Chondrocyte (in vitro differentiated cells): ENCODE measurements at regions not wholly inside any gene's neighbourhood (a gene's known extent, or its start where the extent isn't known, plus 50 kb on each side); places are given as distances from the start of the nearest gene placed in this dataset.

Experiments used
- DNase-seq: peaks from one replicate; pipeline ENCODE4 v3.0.0; 2021; ENCODE audit warnings: mixed read lengths, low spot score
- H3K27ac Mint-ChIP-seq: one replicate; pipeline ENCODE4 v1.8.0; 2021; ENCODE audit warnings: mild to moderate bottlenecking, moderate library complexity, mixed read lengths; ENCODE audit not compliant: unreplicated experiment
- H3K27me3 Mint-ChIP-seq: 2 replicates; pipeline ENCODE4 v1.8.0; 2021; ENCODE audit warnings: low read depth, mixed read lengths
- H3K36me3 Mint-ChIP-seq: 2 replicates; pipeline ENCODE4 v1.8.0; 2021; ENCODE audit warnings: low read depth, mixed read lengths
- H3K4me1 Mint-ChIP-seq: 2 replicates; pipeline ENCODE4 v1.8.0; 2021; ENCODE audit warnings: low read depth, mild to moderate bottlenecking, mixed read lengths
- H3K4me3 Mint-ChIP-seq: one replicate; pipeline ENCODE4 v1.8.0; 2021; ENCODE audit warnings: mild to moderate bottlenecking, moderate library complexity, mixed read lengths; ENCODE audit not compliant: unreplicated experiment
- H3K9me3 Mint-ChIP-seq: 2 replicates; pipeline ENCODE4 v1.8.0; 2021; ENCODE audit warnings: low read depth, mixed read lengths
- CTCF ChIP-seq: fragments of 200-600 bp; sonication (generic); IDR thresholded peaks from 2 replicates; pipeline ENCODE4 v1.5.0; 2021; ENCODE audit warnings: antibody characterized with exemption, mild to moderate bottlenecking, moderate library complexity

- no peaks in the 10 kb centered on the region for H3K36me3 Mint-ChIP-seq
- no peaks in the 10 kb centered on the region for H3K9me3 Mint-ChIP-seq
- no peak overlapping the region for H3K27ac Mint-ChIP-seq
- peaks cover 34% of the 10 kb centered on the region for H3K4me1 Mint-ChIP-seq
- H3K4me3 Mint-ChIP-seq = no peak overlapping the region
- DNase-seq = no peak
- TF ChIP-seq CTCF = no peak
- H3K27me3 Mint-ChIP-seq = no peaks in the 10 kb centered on the region
Observed at GRCh38 chr13:44276061-44276460, 97.6 kb upstream of the SERP2 start.

GRCh38 chr13:44277459-44277858, 96.2 kb upstream of the SERP2 start:
- DNase-seq = no peak
- Mint-ChIP-seq H3K36me3 (no peaks in the 10 kb centered on the region), H3K4me1 (peaks cover 20% of the 10 kb centered on the region), H3K27me3 (no peaks in the 10 kb centered on the region), H3K27ac (no peak overlapping the region), H3K4me3 (no peak overlapping the region), H3K9me3 (no peaks in the 10 kb centered on the region)
- TF ChIP-seq CTCF = no peak

- H3K36me3 Mint-ChIP-seq = no peaks in the 10 kb centered on the region
- H3K27ac Mint-ChIP-seq = no peak overlapping the region
- no peak for DNase-seq
- H3K9me3 Mint-ChIP-seq = no peaks in the 10 kb centered on the region
- peaks cover 17% of the 10 kb centered on the region for H3K4me1 Mint-ChIP-seq
- no peak overlapping the region for H3K4me3 Mint-ChIP-seq
- TF ChIP-seq CTCF = no peak
- H3K27me3 Mint-ChIP-seq = no peaks in the 10 kb centered on the region
Observed at GRCh38 chr13:44278166-44278565, 95.5 kb upstream of the SERP2 start.

GRCh38 chr13:44280456-44280855, 93.2 kb upstream of the SERP2 start:
- no peak for DNase-seq
- Mint-ChIP-seq H3K36me3 (no peaks in the 10 kb centered on the region), H3K27ac (no peak overlapping the region), H3K27me3 (no peaks in the 10 kb centered on the region), H3K4me3 (no peak overlapping the region), H3K9me3 (peaks cover 4% of the 10 kb centered on the region), H3K4me1 (peaks cover 7% of the 10 kb centered on the region)
- no peak for TF ChIP-seq CTCF

- TF ChIP-seq CTCF = no peak
- Mint-ChIP-seq H3K27me3 (no peaks in the 10 kb centered on the region), H3K4me1 (peaks cover 7% of the 10 kb centered on the region), H3K27ac (no peak overlapping the region), H3K4me3 (no peak overlapping the region), H3K9me3 (peaks cover 4% of the 10 kb centered on the region), H3K36me3 (no peaks in the 10 kb centered on the region)
- no peak for DNase-seq
Observed at GRCh38 chr13:44281252-44282000, 92.2 kb upstream of the SERP2 start.
